ENCODE measurements at regions not wholly inside any gene's neighbourhood (a gene's known extent, or its start where the extent isn't known, plus 50 kb on each side); places are given as distances from the start of the nearest gene placed in this dataset.

- TF ChIP-seq TAF1 (IDR thresholded peaks at IDR 0.05; ENCODE audit: borderline replicate concordance, insufficient read depth, low read length) (no peak), REST (IDR thresholded peaks at IDR 0.05; ENCODE audit: insufficient read depth in 1 of 2, low read depth in 2 of 2, low read length in 2 of 2) (no peak), FOXP2 (optimal IDR thresholded peaks at IDR 0.05; ENCODE audit: borderline replicate concordance, extremely low read depth, extremely low read length, insufficient read depth) (no peak), SIN3A (IDR thresholded peaks at IDR 0.05; ENCODE audit: borderline replicate concordance, insufficient read depth, low read length) (no peak), POLR2AphosphoS5 (IDR thresholded peaks at IDR 0.05; ENCODE audit: low read depth, low read length) (no peak)
Measured at GRCh38 chr3:139129892-139130291, 85.2 kb upstream of the PRR23C start.

- TF ChIP-seq FOXP2 (optimal IDR thresholded peaks at IDR 0.05; ENCODE audit: borderline replicate concordance, extremely low read depth, extremely low read length, insufficient read depth) = no peak
- no peak for TF ChIP-seq POLR2AphosphoS5 (IDR thresholded peaks at IDR 0.05; ENCODE audit: low read depth, low read length)
- no peak for TF ChIP-seq SIN3A (IDR thresholded peaks at IDR 0.05; ENCODE audit: borderline replicate concordance, insufficient read depth, low read length)
- no peak for TF ChIP-seq REST (IDR thresholded peaks at IDR 0.05; ENCODE audit: insufficient read depth in 1 of 2, low read depth in 2 of 2, low read length in 2 of 2)
- no peak for TF ChIP-seq TAF1 (IDR thresholded peaks at IDR 0.05; ENCODE audit: borderline replicate concordance, insufficient read depth, low read length)
Measured at GRCh38 chr3:139130390-139131140, 85.9 kb upstream of the PRR23C start.

GRCh38 chr3:139131951-139132350, 87.3 kb upstream of the PRR23C start:
- TF ChIP-seq REST (IDR thresholded peaks at IDR 0.05; ENCODE audit: insufficient read depth in 1 of 2, low read depth in 2 of 2, low read length in 2 of 2) = no peak
- TF ChIP-seq POLR2AphosphoS5 (IDR thresholded peaks at IDR 0.05; ENCODE audit: low read depth, low read length) = no peak
- no peak for TF ChIP-seq SIN3A (IDR thresholded peaks at IDR 0.05; ENCODE audit: borderline replicate concordance, insufficient read depth, low read length)
- no peak for TF ChIP-seq TAF1 (IDR thresholded peaks at IDR 0.05; ENCODE audit: borderline replicate concordance, insufficient read depth, low read length)
- no peak for TF ChIP-seq FOXP2 (optimal IDR thresholded peaks at IDR 0.05; ENCODE audit: borderline replicate concordance, extremely low read depth, extremely low read length, insufficient read depth)

GRCh38 chr3:139132976-139133375, 88.3 kb upstream of the PRR23C start:
- TF ChIP-seq REST (IDR thresholded peaks at IDR 0.05; ENCODE audit: insufficient read depth in 1 of 2, low read depth in 2 of 2, low read length in 2 of 2) = no peak
- no peak for TF ChIP-seq POLR2AphosphoS5 (IDR thresholded peaks at IDR 0.05; ENCODE audit: low read depth, low read length)
- TF ChIP-seq FOXP2 (optimal IDR thresholded peaks at IDR 0.05; ENCODE audit: borderline replicate concordance, extremely low read depth, extremely low read length, insufficient read depth) = no peak
- TF ChIP-seq TAF1 (IDR thresholded peaks at IDR 0.05; ENCODE audit: borderline replicate concordance, insufficient read depth, low read length) = no peak
- TF ChIP-seq SIN3A (IDR thresholded peaks at IDR 0.05; ENCODE audit: borderline replicate concordance, insufficient read depth, low read length) = no peak
